ENCODE measurements at regions not wholly inside any gene's neighbourhood (a gene's known extent, or its start where the extent isn't known, plus 50 kb on each side); places are given as distances from the start of the nearest gene placed in this dataset.
"Not testable (repeated sequence)": the region's sequence is repeated elsewhere in the genome, so short reads cannot be mapped to it uniquely, and the experiment has no call there.

DNA sequence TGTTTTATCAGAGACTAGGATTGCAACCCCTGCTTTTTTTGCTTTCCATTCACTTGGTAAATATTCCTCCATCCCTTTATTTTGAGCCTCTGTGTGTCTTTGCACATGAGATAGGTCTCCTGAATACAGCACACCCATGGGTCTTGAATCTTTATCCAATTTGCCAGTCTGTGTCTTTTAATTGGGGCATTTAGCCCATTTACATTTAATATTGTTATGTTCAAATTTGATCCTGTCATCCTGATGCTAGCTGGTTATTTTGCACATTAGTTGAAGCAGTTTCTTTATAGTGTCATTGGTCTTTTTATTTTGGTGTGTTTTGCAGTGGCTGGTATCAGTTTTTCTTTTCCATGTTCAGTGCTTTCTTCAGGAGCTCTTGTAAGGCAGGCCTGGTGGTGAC is 95.1 kb upstream of the STK32A start:
- TF ChIP-seq, protein P1, sequence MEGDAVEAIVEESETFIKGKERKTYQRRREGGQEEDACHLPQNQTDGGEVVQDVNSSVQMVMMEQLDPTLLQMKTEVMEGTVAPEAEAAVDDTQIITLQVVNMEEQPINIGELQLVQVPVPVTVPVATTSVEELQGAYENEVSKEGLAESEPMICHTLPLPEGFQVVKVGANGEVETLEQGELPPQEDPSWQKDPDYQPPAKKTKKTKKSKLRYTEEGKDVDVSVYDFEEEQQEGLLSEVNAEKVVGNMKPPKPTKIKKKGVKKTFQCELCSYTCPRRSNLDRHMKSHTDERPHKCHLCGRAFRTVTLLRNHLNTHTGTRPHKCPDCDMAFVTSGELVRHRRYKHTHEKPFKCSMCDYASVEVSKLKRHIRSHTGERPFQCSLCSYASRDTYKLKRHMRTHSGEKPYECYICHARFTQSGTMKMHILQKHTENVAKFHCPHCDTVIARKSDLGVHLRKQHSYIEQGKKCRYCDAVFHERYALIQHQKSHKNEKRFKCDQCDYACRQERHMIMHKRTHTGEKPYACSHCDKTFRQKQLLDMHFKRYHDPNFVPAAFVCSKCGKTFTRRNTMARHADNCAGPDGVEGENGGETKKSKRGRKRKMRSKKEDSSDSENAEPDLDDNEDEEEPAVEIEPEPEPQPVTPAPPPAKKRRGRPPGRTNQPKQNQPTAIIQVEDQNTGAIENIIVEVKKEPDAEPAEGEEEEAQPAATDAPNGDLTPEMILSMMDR (IDR thresholded peaks at IDR 0.05; ENCODE audit: low read depth, low read length) = not testable (repeated sequence)
- TF ChIP-seq EZH2phosphoT487 (IDR thresholded peaks at IDR 0.05; ENCODE audit: low read depth) = not testable (repeated sequence)
